ENCODE measurements at regions not wholly inside any gene's neighbourhood (a gene's known extent, or its start where the extent isn't known, plus 50 kb on each side); places are given as distances from the start of the nearest gene placed in this dataset.

GRCh38 chr1:234932511-234933430 lies 195.9 kb downstream of the TOMM20 start:
- no peak for DNase-seq

- DNase-seq, result no peak
These were observed 196.5 kb downstream of the TOMM20 start for GRCh38 chr1:234932106-234932505.

- no peak for DNase-seq
These were observed 197.1 kb downstream of the TOMM20 start for GRCh38 chr1:234931404-234931973.

GRCh38 chr1:234929369-234929768 lies 199.3 kb downstream of the TOMM20 start:
- DNase-seq, result no peak

GRCh38 chr1:234928642-234929041 lies 200.0 kb downstream of the TOMM20 start:
- no peak for DNase-seq

- no peak for DNase-seq
These were observed 200.5 kb downstream of the TOMM20 start for GRCh38 chr1:234927971-234928640.

- DNase-seq, result no peak
These were observed 201.2 kb downstream of the TOMM20 start for GRCh38 chr1:234927312-234927970.

GRCh38 chr1:234926559-234927311 lies 201.9 kb downstream of the TOMM20 start:
- DNase-seq, result no peak

- DNase-seq, result no peak
These were observed 202.4 kb downstream of the TOMM20 start for GRCh38 chr1:234926264-234926558.

- no peak for DNase-seq
These were observed 203.0 kb downstream of the TOMM20 start for GRCh38 chr1:234925440-234926263.

- DNase-seq, result no peak
These were observed 203.9 kb downstream of the TOMM20 start for GRCh38 chr1:234924450-234925355.

- no peak for DNase-seq
These were observed 205.0 kb downstream of the TOMM20 start for GRCh38 chr1:234923626-234924025.

GRCh38 chr1:234922987-234923386 lies 205.7 kb downstream of the TOMM20 start:
- no peak for DNase-seq

GRCh38 chr1:234921266-234922062 lies 207.2 kb downstream of the TOMM20 start:
- no peak for DNase-seq

- no peak for DNase-seq
These were observed 207.8 kb downstream of the TOMM20 start for GRCh38 chr1:234920843-234921140.

GRCh38 chr1:234920136-234920842 lies 208.3 kb downstream of the TOMM20 start:
- no peak for DNase-seq

- no peak for DNase-seq
These were observed 209.5 kb downstream of the TOMM20 start for GRCh38 chr1:234918961-234919761.
